SIG-M5 treated with dmso at 0.1 percent for 504 hours (cell line): ENCODE measurements at regions not wholly inside any gene's neighbourhood (a gene's known extent, or its start where the extent isn't known, plus 50 kb on each side); places are given as distances from the start of the nearest gene placed in this dataset.

Experiments used
- DNase-seq: peaks from one replicate; lab custom pipeline; 2025; ENCODE audit not compliant: unreplicated experiment; lab: John Stamatoyannopoulos, UW

GRCh38 chr11:116101902-116102301 lies 597.7 kb upstream of the CADM1 start:
- no peak for DNase-seq

DNA sequence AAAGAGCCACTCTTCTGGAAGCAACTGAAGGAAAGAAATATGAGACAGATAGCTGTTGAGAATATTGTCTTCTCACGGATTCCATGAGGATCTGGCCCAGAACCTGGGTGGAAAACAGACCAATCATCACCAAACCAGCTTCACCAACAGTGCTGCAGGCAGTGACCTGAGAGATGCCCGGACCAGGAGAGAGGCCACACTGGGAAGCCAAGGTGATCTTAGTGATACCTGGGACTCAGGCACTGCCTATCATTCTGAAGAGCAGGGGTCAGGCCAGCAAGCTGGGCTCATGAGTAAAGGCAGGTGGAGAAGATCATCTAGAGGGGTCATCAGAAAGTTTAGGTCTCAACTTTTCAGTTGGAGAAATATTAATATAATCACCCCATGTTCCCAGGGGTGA lies 595.8 kb upstream of the CADM1 start:
- DNase-seq, result no peak

GRCh38 chr11:116099541-116099940 lies 595.3 kb upstream of the CADM1 start:
- no peak for DNase-seq

DNA sequence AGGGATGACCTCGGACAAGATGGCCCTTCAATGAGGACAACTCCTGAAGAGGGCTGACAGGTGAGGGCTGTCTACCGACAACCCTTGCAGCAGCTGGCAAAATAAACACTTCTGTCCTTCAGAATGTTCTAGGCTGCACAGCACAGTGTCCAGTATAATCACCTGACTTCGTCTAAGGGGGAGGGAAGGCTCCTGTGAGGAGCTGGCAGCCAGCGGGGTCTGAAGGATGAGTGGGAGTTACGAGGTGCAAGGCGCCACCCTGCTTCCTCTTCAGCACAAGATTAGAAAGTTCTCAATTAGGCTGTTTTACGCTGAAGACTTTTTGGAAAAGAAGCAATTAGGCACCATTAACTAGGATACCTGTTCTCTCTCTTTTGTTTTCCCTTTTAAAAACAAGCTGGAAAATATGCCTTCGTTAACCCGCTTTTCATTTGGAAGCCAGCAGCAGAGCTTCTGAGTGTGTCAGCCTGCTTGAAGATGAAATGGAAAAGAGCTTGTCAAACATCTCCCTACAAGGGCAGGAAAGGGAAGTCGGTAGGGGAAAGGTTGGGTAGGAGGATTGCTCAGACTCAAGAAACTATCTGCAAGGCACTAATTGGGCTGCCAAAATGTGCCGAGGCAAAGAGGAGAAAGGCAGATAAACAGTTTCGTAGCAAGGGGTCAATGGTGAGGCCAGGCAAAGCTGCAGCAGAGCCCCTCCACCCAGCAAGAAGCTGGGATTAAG lies 592.2 kb upstream of the CADM1 start:
- DNase-seq, result no peak

DNA sequence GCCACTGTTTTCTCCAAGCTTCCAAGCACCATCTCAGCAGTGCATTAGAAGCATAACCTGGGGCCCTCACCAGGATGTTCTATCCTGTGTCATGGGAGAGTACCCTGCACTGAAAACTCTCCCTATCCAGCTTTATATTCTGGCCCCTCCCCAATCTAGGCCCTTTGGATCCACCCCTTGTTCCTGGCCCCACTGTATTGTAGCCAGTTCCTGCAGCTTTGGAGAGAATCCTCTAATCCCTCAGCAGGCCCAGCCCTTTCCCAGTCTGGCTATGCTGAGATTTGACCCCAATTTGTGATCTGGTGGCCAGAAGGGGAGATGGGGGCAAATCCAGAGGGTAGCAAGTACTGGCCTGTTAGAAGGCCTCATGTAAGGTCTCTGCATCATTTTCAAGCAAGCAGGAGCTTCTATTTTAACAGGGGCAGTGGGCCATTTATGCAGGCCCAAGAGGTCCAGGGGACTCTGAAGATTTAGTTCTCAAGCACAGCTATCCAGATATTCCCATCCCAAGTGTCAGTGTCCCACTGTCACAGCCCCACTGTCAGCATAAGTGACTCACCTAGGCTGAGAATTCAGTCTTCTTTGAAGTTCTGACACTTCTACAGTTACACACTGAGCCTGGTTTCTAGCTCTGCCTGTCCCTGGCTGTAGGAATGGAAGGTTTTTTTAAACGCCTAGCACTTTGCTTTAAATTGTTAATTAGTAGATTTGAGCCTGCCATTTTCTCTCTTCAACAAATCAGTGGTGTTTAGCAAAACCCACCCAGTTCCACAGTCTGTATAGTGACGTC lies 589.5 kb upstream of the CADM1 start:
- DNase-seq, result no peak

- no peak for DNase-seq
Measured at GRCh38 chr11:116093065-116093464, 588.9 kb upstream of the CADM1 start.

- no peak for DNase-seq
Measured at GRCh38 chr11:116086426-116086825, 582.2 kb upstream of the CADM1 start.

DNA sequence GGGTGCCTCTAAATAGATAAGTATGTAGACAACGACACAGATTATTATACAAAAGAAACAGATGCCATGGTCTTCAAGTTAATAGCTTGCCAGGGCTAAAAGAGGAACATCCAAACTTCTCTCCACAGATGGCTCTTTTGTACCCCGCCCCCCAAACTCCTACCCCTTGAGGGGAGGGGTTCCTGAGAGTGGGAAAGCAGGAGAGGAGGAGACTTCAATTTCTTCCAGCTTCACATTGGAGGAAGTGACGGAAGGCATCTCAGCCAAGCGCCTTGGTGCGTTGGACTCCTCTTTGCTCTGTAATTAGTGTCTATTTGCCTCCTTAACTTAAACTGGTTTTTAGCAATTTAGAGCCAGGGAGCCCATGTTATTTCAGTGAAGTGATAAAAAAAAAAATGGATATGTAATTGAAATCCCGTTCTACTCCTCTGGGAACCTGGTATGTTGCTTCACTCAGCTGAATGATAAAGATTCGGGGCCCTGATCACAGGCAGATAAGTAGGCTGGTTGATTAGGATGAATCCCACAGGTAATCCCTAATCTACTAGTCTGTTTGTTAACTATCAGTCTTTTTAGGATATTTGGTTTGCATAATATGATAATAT lies 580.9 kb upstream of the CADM1 start:
- no peak for DNase-seq

DNA sequence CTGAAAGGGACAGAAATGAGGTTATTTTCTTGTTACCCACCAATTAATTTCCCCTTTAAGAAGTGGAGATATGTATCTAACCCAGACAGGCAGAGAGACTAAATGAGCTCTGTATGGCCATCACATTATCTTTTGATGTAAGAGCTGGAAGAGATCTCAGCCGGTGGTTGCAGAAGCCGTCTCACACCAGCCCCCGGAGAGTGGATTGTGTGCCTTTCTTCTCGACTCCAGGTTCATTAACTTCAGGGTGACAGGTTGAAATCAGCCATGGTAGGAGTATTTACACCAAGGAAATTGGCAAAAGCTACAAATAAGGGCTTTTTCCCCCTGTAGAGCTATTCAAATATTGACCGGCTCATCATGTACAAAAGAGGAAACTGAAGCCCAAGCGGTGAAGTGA lies 580.3 kb upstream of the CADM1 start:
- DNase-seq, result no peak

DNA sequence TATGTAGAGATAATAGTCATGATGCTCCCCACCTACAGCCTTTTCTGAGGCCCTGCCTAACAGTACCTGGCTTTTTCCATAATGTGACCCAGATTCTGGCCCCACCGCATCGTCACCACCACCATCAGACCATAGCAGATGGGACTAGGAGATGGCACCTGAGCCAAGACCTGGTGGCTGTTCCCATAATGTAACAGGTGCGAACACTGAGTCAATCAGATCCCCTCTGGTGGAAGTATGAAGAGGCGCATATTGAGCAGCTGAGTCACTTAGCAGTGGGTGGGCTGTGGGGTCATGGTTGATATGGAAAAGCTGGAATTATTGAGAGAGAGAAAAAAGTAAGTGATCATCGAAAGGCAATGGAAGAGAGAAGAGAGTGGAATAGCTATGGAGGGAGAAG lies 578.0 kb upstream of the CADM1 start:
- DNase-seq, result no peak

DNA sequence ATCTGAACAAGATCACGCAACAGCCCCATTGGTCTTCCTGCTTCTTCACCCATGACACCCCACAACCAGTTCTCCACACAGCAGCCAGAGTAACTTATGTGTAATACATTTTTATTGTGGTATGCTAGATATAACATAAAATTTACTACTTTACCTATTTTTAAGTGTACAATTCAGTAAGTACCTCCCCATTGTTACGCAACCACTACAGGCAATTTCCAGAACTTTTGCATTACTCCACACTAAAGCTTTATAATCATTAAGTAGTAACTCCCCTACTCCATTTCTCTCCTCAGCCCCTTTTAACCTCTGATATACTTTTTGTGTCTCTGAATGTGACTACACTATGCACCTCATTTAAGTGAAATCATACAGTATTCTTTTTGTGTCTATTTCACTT lies 575.4 kb upstream of the CADM1 start:
- no peak for DNase-seq

- DNase-seq, result no peak
Measured at GRCh38 chr11:116078101-116078591, 573.9 kb upstream of the CADM1 start.

GRCh38 chr11:116077092-116077491 lies 572.9 kb upstream of the CADM1 start:
- no peak for DNase-seq

DNA sequence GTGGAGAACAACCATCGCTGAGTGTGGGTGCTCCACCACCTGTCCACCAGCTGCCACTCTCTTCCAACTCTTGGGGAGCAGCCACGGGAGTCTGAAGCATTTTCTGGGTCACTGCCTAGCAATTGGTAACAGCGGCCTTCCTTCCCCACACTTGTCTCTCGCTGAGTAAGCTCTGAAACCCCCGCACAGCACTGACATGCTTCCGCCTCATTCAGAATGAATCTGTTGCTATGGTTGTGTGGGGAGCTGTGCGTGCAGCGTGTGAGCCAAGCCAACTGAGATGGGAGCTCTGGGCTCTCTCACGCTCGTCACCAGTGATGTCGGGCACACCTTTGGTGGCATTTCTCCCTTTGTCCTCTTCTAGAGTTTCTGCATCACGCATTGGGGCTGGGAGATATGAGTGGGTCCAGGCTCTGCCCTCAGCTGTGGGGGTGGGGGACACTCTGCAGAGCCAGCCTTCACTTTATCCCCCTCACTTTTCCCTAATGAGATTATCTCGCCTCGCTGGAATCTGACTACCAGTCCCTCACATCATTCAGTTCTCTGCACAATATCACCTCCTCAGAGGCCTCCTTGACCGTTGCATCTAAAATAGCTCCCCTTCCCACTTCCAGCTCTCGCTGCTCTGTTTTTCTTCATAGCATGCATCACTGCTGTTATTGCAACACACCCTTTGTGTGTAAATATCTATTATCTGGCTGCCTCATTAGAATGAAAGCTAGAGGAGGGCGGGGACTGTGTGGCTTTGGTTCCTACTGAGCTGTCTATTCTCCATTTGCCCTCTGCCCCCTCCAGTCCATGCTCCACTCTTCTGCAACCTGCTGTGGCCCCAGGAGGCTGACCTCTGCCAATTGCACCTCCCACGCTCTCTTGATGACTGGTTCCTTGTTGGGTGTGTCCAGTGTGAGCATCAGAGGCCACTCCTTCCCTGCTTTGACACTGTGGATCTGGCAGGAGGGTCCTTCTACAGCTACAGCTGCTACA lies 569.9 kb upstream of the CADM1 start:
- DNase-seq, result no peak

- DNase-seq, result no peak
Measured at GRCh38 chr11:116072601-116073410, 568.6 kb upstream of the CADM1 start.

GRCh38 chr11:116072133-116072532 lies 567.9 kb upstream of the CADM1 start:
- no peak for DNase-seq

DNA sequence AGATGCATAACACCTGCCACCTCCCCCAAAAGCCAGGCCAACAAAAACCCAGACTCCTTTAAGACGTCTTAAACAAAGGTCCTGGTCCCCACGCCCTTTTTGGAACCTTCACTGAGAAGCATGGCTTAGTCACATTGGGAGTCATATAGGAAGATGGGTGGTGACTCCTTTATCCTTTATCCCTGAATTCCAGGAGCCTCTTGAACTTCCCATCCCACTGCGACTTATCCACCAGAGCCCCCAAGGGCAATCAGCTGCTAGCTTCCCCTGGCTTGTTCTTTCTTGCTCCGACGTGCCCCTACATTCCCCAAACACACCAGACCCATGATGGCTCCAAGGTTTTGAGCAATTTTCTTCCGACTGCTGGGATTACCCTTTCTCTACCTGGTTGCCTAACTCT lies 567.0 kb upstream of the CADM1 start:
- DNase-seq, result no peak

DNA sequence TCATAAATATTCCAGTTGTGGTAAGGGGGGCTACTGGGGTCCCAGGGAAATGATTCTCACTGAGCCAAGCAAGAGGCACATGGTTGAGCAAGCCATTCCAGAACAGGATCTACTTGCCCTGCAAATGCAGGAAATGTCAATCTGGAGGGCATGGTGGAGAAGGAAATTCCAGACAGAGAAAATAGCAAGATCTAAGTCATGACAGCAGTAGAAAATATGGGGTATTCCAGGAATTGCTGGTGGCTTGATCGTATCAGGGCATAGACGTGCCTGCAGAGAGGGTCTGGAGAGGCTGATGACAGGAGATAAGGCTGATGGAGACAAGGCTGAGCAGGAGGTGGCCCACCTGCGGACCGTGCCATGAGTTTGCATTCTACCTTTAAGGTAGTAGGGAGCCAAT lies 566.3 kb upstream of the CADM1 start:
- no peak for DNase-seq

DNA sequence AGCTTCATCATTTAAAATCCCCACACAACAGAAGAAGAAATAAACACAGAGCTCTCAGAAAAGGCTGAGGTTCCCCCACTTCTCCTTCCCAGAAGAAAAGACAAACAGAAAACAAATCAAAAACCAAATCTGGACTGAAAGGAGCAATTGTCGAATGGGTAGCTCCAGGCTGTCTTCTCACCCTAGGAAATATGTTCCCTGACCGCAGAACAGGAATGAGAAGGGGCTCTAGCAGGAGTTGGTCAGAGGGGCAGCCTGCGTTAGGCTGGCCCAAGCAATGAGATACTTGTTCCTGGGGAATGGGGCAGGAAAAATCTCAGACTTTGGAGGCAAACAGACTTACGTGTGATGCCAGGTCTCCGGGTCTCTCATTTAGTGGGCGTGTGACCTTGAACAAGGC lies 562.6 kb upstream of the CADM1 start:
- no peak for DNase-seq

DNA sequence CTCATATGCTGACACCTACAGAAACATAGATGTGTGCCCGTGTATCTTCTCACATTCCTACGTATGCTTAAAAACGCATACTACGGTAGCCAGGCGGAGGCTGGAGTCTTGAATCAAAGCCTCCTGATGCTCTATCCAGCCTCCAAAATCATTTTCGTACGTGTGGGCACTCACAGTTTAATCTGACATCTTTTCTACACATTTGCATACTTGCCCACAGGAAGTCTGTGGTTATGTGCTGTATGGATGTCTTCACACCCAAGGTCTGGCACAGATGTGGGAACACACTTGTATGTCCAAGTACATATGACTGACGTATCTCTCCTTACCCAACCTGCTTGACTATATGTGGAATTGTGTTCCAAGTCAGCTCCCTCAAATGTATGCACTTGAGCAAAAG lies 561.8 kb upstream of the CADM1 start:
- DNase-seq, result no peak
